Transverse colon (tissue), 4 donors: ENCODE measurements at regions not wholly inside any gene's neighbourhood (a gene's known extent, or its start where the extent isn't known, plus 50 kb on each side); places are given as distances from the start of the nearest gene placed in this dataset.

Experiments
- EP300 ChIP-seq: sonication (generic); formaldehyde crosslinking; IDR thresholded peaks from one replicate; pipeline ENCODE4 v1.6.1; 2017; ENCODE audit warnings: antibody characterized with exemption, low read depth
- POLR2A ChIP-seq: fragments of 450-650 bp; IDR thresholded peaks from one replicate; pipeline ENCODE4 v1.6.1; 2016; ENCODE audit warnings: antibody characterized with exemption, mild to moderate bottlenecking, moderate library complexity
- POLR2AphosphoS5 ChIP-seq, 3 donors: sonication (generic); formaldehyde crosslinking; IDR thresholded peaks; one replicate each; pipeline ENCODE4 v1.6.1; 2016; ENCODE audit warnings: antibody characterized with exemption in 3 of 3
- TF ChIP-seq, protein P1 (sequence below), 5 experiments: fragments of 200-600 bp in 3 of 5; fragments of 450-650 bp in 2 of 5; sonication (generic) in 3 of 5; IDR thresholded peaks; 1 replicate in 2 of 5; 2 replicates in 3 of 5; pipeline ENCODE4 v1.5.1; 2016 to 2017; ENCODE audit warnings: antibody characterized with exemption in 5 of 5, inconsistent platforms in 3 of 5, mild to moderate bottlenecking in 2 of 5, moderate library complexity in 1 of 5

DNA sequence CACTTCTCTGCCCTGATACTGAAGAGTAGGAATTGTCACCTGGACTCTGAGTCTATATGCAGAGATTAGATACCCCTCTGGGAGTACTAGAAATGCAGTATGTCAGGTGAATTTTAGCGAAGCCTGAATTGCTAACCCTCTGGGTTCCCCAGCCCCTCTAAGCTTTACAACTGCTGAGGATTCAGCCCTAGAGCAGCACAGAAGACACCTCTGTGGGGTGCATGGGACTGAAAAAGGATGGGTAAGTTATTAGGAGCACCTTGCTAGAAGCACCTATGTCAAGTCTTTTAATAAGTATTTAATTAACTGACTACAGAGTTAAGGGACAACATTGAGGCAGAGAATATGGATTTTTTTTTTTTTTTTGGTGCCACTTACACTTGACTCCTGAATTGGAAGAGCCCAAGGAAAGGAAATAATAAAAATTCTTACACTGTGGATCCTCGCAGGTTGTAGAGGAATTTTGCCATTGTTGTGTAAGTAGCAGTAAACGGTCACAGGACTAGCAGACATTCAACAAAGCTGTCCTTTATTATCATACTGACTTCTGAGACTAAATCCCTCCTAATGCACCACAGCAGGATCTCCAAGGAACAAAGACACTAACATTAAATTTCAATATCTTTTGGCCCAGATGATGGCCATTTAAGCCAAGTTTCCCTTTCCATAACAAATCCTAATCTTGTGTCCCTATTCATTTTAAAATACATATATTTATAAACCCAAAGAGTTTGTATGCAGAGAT lies 253.2 kb downstream of the ANKRD50 start:
- TF ChIP-seq POLR2A (no peak), EP300 (no peak), POLR2AphosphoS5 (IDR thresholded peaks at IDR 0.05) (no peak)
- TF ChIP-seq, protein P1, sequence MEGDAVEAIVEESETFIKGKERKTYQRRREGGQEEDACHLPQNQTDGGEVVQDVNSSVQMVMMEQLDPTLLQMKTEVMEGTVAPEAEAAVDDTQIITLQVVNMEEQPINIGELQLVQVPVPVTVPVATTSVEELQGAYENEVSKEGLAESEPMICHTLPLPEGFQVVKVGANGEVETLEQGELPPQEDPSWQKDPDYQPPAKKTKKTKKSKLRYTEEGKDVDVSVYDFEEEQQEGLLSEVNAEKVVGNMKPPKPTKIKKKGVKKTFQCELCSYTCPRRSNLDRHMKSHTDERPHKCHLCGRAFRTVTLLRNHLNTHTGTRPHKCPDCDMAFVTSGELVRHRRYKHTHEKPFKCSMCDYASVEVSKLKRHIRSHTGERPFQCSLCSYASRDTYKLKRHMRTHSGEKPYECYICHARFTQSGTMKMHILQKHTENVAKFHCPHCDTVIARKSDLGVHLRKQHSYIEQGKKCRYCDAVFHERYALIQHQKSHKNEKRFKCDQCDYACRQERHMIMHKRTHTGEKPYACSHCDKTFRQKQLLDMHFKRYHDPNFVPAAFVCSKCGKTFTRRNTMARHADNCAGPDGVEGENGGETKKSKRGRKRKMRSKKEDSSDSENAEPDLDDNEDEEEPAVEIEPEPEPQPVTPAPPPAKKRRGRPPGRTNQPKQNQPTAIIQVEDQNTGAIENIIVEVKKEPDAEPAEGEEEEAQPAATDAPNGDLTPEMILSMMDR (IDR thresholded peaks at IDR 0.05), result no peak
